H9 (cell line): ENCODE measurements at regions not wholly inside any gene's neighbourhood (a gene's known extent, or its start where the extent isn't known, plus 50 kb on each side); places are given as distances from the start of the nearest gene placed in this dataset.

Source experiments
- DNase-seq: peaks from one replicate; pipeline ENCODE4 v3.0.0-alpha.2; 2017
- H2AFZ ChIP-seq: one replicate; pipeline ENCODE4 v1.6.1; 2013; ENCODE audit warnings: mild to moderate bottlenecking, low read length, control low read depth, moderate library complexity
- H2AK5ac ChIP-seq: 2 replicates; pipeline ENCODE4 v1.6.1; 2013; ENCODE audit warnings: low read length, control low read depth, mixed read lengths; ENCODE audit not compliant: insufficient read length
- H2BK120ac ChIP-seq: one replicate; pipeline ENCODE4 v1.6.1; 2013; ENCODE audit warnings: low read depth, mild to moderate bottlenecking, low read length, control low read depth, inconsistent platforms; ENCODE audit not compliant: poor library complexity, severe bottlenecking
- H2BK12ac ChIP-seq: 2 replicates; pipeline ENCODE4 v1.6.1; 2013; ENCODE audit warnings: low read length, control low read depth, mixed read lengths, low read depth; ENCODE audit not compliant: insufficient read length
- H2BK15ac ChIP-seq: 2 replicates; pipeline ENCODE4 v1.6.1; 2013; ENCODE audit warnings: low read depth, low read length, control low read depth
- H2BK20ac ChIP-seq: one replicate; pipeline ENCODE4 v1.6.1; 2013; ENCODE audit warnings: low read depth, mild to moderate bottlenecking, low read length, control low read depth, inconsistent platforms; ENCODE audit not compliant: poor library complexity, severe bottlenecking
- H2BK5ac ChIP-seq: 2 replicates; pipeline ENCODE4 v1.6.1; 2013; ENCODE audit warnings: low read length, control low read depth, mixed read lengths; ENCODE audit not compliant: insufficient read length
- H3K14ac ChIP-seq: 2 replicates; pipeline ENCODE4 v1.6.1; 2013; ENCODE audit warnings: low read length, control low read depth; ENCODE audit not compliant: insufficient read depth
- H3K18ac ChIP-seq: 2 replicates; pipeline ENCODE4 v1.6.1; 2013; ENCODE audit warnings: low read depth, mild to moderate bottlenecking, mixed read lengths, low read length, control low read depth; ENCODE audit not compliant: insufficient read length
- H3K23ac ChIP-seq: 2 replicates; pipeline ENCODE4 v1.6.1; 2013; ENCODE audit warnings: low read length, control low read depth, mixed read lengths, low read depth; ENCODE audit not compliant: insufficient read length
- H3K23me2 ChIP-seq: 2 replicates; pipeline ENCODE4 v1.6.1; 2013; ENCODE audit warnings: low read depth, mild to moderate bottlenecking, mixed read lengths, low read length, control low read depth; ENCODE audit not compliant: insufficient read length, poor library complexity, severe bottlenecking
- H3K27ac ChIP-seq: 2 replicates; pipeline ENCODE4 v1.5.1; 2013; ENCODE audit warnings: low read length, control low read depth, mixed read lengths, low read depth; ENCODE audit not compliant: insufficient read length
- H3K27me3 ChIP-seq: 2 replicates; pipeline ENCODE4 v1.6.1; 2013; ENCODE audit warnings: low read length, control low read depth, inconsistent platforms; ENCODE audit not compliant: insufficient read depth
- H3K4ac ChIP-seq: 2 replicates; pipeline ENCODE4 v1.6.1; 2013; ENCODE audit warnings: low read depth, mild to moderate bottlenecking, control low read depth, inconsistent platforms, low read length, moderate library complexity
- H3K4me1 ChIP-seq: 2 replicates; pipeline ENCODE4 v1.6.1; 2013; ENCODE audit warnings: low read length, control low read depth, inconsistent platforms; ENCODE audit not compliant: insufficient read depth
- H3K4me2 ChIP-seq: 2 replicates; pipeline ENCODE4 v1.6.1; 2013; ENCODE audit warnings: low read length, control low read depth, mixed read lengths; ENCODE audit not compliant: insufficient read length, insufficient read depth
- H3K56ac ChIP-seq: 2 replicates; pipeline ENCODE4 v1.6.1; 2013; ENCODE audit warnings: low read depth, mild to moderate bottlenecking, mixed read lengths, low read length, control low read depth; ENCODE audit not compliant: insufficient read length
- H3K79me1 ChIP-seq: 2 replicates; pipeline ENCODE4 v1.6.1; 2013; ENCODE audit warnings: low read depth, mild to moderate bottlenecking, moderate library complexity, low read length, control low read depth, inconsistent platforms; ENCODE audit not compliant: insufficient read depth, poor library complexity, severe bottlenecking
- H3K79me2 ChIP-seq: 2 replicates; pipeline ENCODE4 v1.6.1; 2013; ENCODE audit warnings: low read length, control low read depth, inconsistent platforms; ENCODE audit not compliant: insufficient read depth
- H3K9ac ChIP-seq: 2 replicates; pipeline ENCODE4 v1.6.1; 2013; ENCODE audit warnings: low read length, control low read depth, mixed read lengths; ENCODE audit not compliant: insufficient read length; ENCODE audit errors: extremely low read depth
- H3K9me3 ChIP-seq: one replicate; pipeline ENCODE4 v1.6.1; 2013; ENCODE audit warnings: low read depth, low read length, inconsistent platforms; ENCODE audit not compliant: control insufficient read depth
- H3T11ph ChIP-seq: one replicate; pipeline ENCODE4 v1.6.1; 2013; ENCODE audit warnings: mild to moderate bottlenecking, low read length, control low read depth, inconsistent platforms
- H4K20me1 ChIP-seq: one replicate; pipeline ENCODE4 v1.6.1; 2013; ENCODE audit not compliant: control insufficient read depth, insufficient read length, insufficient read depth
- H4K5ac ChIP-seq: 2 replicates; pipeline ENCODE4 v1.6.1; 2013; ENCODE audit warnings: low read depth, mild to moderate bottlenecking, mixed read lengths, low read length, control low read depth; ENCODE audit not compliant: insufficient read length
- H4K8ac ChIP-seq: replicated peaks from 2 replicates; pipeline ENCODE4 v1.6.1; 2013; ENCODE audit warnings: low read length, control low read depth, mixed read lengths, low read depth; ENCODE audit not compliant: insufficient read length
- H4K91ac ChIP-seq: 2 replicates; pipeline ENCODE4 v1.6.1; 2013; ENCODE audit warnings: low read depth, mild to moderate bottlenecking, moderate library complexity, mixed read lengths, low read length, control low read depth; ENCODE audit not compliant: insufficient read length
- H3K27ac Mint-ChIP-seq, 3 experiments: 2 replicates in 2 of 3; 3 replicates in 1 of 3; pipeline ENCODE4 v1.8.0; 2020 to 2021; ENCODE audit warnings: mixed read lengths in 3 of 3, mild to moderate bottlenecking in 1 of 3, moderate library complexity in 1 of 3
- H3K27me3 Mint-ChIP-seq: 2 replicates; pipeline ENCODE4 v1.8.0; 2021; ENCODE audit warnings: low read depth, mild to moderate bottlenecking, moderate library complexity, mixed read lengths
- H3K36me3 Mint-ChIP-seq, 3 experiments: 2 replicates in 2 of 3; 3 replicates in 1 of 3; pipeline ENCODE4 v1.8.0; 2020 to 2021; ENCODE audit warnings: low read depth in 3 of 3, mixed read lengths in 3 of 3; ENCODE audit not compliant: insufficient read depth in 1 of 3
- H3K4me1 Mint-ChIP-seq, 2 experiments: 2 replicates each; pipeline ENCODE4 v1.8.0; 2020; ENCODE audit warnings: mixed read lengths in 2 of 2
- H3K4me3 Mint-ChIP-seq, 2 experiments: 2 replicates in 1 of 2; 3 replicates in 1 of 2; pipeline ENCODE4 v1.8.0; 2020 to 2021; ENCODE audit warnings: mild to moderate bottlenecking in 2 of 2, mixed read lengths in 2 of 2, moderate library complexity in 1 of 2
- H3K9me3 Mint-ChIP-seq, 2 experiments: 2 replicates in 1 of 2; 3 replicates in 1 of 2; pipeline ENCODE4 v1.8.0; 2020; ENCODE audit warnings: mild to moderate bottlenecking in 2 of 2, mixed read lengths in 2 of 2, moderate library complexity in 1 of 2
- WGBS: extraction: QIAGEN DNeasy Blood & Tissue Kit; methylation state at CpG from one replicate; pipeline ENCODE4 v1.1.7; 2013; ENCODE audit warnings: missing lambda C conversion rate, low lambda C conversion rate, mixed read lengths; ENCODE audit not compliant: insufficient read length; ENCODE audit errors: extremely low coverage; 5-methylcytosine and 5-hydroxymethylcytosine counted together
- TF ChIP-seq, protein P1 (sequence below): fragments of 200-600 bp; sonication (generic); conservative IDR thresholded peaks from 3 replicates; pipeline ENCODE4 v1.8.0; 2021; ENCODE audit warnings: antibody characterized with exemption, mild to moderate bottlenecking

DNA sequence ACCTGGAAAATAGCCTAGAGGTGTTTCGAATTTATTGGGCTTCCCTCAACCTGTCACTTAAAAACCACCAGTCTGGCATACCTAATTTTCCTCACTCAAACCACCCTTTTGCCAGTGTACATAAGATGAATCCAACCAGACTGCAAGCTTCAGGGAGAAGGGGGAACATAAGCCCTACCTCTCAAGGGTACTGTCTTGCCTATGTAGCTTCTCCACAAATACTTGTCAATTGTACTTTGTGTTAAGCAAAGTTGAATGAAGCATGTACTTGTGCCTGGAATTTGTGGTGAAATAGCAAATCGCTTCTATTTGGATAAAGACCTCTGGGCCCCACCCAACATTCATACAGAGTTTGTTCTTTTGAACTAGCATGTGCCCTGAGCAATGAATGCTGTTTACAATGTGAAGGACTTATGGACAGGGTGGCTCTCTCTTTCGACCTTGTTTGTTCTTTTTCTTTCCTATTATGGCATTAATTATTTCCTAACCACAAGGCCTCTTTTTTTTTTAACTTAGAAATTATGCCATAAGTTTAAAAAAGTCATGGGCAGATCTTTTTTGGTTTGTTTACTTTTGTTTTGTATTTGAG, 580.2 kb downstream of the EBF1 start:
- Histone ChIP-seq H2AK5ac (no peak overlapping the region), H3K23ac (no peak overlapping the region), H4K91ac (no peak overlapping the region), H3K9ac (no peak overlapping the region), H3K79me2 (no peaks in the 10 kb centered on the region), H2AFZ (no peak overlapping the region), H3K79me1 (no peaks in the 10 kb centered on the region), H3K4ac (no peak overlapping the region), H3K27ac (no peak overlapping the region), H3K23me2 (no peaks in the 10 kb centered on the region), H4K20me1 (no peaks in the 10 kb centered on the region), H3K4me2 (no peak overlapping the region), H3K56ac (no peak overlapping the region), H2BK12ac (no peak overlapping the region), H4K5ac (no peak overlapping the region), H3K27me3 (no peaks in the 10 kb centered on the region), H3K18ac (no peak overlapping the region), H3T11ph (no peak overlapping the region), H2BK120ac (no peak overlapping the region), H2BK15ac (no peak overlapping the region), H3K9me3 (no peaks in the 10 kb centered on the region), H3K4me1 (no peaks in the 10 kb centered on the region), H2BK20ac (no peak overlapping the region), H3K14ac (no peak overlapping the region), H2BK5ac (no peak overlapping the region), H4K8ac (no peak overlapping the region)
- Mint-ChIP-seq H3K27ac (no peak overlapping the region), H3K36me3 (no peaks in the 10 kb centered on the region), H3K27me3 (no peaks in the 10 kb centered on the region), H3K9me3 (no peaks in the 10 kb centered on the region), H3K4me3 (no peak overlapping the region), H3K4me1 (peaks cover 0 to 2% of the 10 kb centered on the region in 2 experiments; a peak in 1 of 4 replicates)
- no peak for DNase-seq
- TF ChIP-seq, protein P1, sequence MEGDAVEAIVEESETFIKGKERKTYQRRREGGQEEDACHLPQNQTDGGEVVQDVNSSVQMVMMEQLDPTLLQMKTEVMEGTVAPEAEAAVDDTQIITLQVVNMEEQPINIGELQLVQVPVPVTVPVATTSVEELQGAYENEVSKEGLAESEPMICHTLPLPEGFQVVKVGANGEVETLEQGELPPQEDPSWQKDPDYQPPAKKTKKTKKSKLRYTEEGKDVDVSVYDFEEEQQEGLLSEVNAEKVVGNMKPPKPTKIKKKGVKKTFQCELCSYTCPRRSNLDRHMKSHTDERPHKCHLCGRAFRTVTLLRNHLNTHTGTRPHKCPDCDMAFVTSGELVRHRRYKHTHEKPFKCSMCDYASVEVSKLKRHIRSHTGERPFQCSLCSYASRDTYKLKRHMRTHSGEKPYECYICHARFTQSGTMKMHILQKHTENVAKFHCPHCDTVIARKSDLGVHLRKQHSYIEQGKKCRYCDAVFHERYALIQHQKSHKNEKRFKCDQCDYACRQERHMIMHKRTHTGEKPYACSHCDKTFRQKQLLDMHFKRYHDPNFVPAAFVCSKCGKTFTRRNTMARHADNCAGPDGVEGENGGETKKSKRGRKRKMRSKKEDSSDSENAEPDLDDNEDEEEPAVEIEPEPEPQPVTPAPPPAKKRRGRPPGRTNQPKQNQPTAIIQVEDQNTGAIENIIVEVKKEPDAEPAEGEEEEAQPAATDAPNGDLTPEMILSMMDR, result no peak
- no CpG with 5 or more reads among the region's 3 CpGs for WGBS
